ENCODE measurements at regions not wholly inside any gene's neighbourhood (a gene's known extent, or its start where the extent isn't known, plus 50 kb on each side); places are given as distances from the start of the nearest gene placed in this dataset.

GRCh38 chr5:164998590-164998989 is 1493.2 kb downstream of the MAT2B start:
- Histone ChIP-seq H3K27ac (no peak overlapping the region), H3K4me3 (no peak overlapping the region), H3K4me1 (no peaks in the 10 kb centered on the region), H3K36me3 (no peaks in the 10 kb centered on the region), H3K27me3 (no peaks in the 10 kb centered on the region), H3K9me3 (no peaks in the 10 kb centered on the region)
- intact Hi-C loops (cut with DNase I): no loop called here
- no peak for FAIRE-seq
- 15 to 22% methylated on average over 7 of the region's 7 CpGs for whole genome bisulfite sequencing, 2 donors
- no peak for DNase-seq
- peak in 3 of 4 donors; percentile 34 to 65 (median 57) for ATAC-seq
- no peak for TF ChIP-seq CTCF (IDR thresholded peaks at IDR 0.05)

GRCh38 chr5:165000479-165001190 is 1495.2 kb downstream of the MAT2B start:
- H3K4me1 ChIP-seq: no peaks in the 10 kb centered on the region
- H3K27me3 ChIP-seq: no peaks in the 10 kb centered on the region
- FAIRE-seq: no peak
- no peak overlapping the region for H3K4me3 ChIP-seq
- ATAC-seq: no peak
- intact Hi-C loops (cut with DNase I): no loop called here
- DNase-seq: no peak
- TF ChIP-seq CTCF (IDR thresholded peaks at IDR 0.05): no peak
- no peaks in the 10 kb centered on the region for H3K9me3 ChIP-seq
- H3K36me3 ChIP-seq: no peaks in the 10 kb centered on the region
- no peak overlapping the region for H3K27ac ChIP-seq
- 83 to 85% methylated on average over 5 of the region's 5 CpGs for WGBS, 2 donors

- DNase-seq (no peak), ATAC-seq (no peak), FAIRE-seq (no peak)
- TF ChIP-seq CTCF (IDR thresholded peaks at IDR 0.05): no peak
- Histone ChIP-seq H3K27me3 (no peaks in the 10 kb centered on the region), H3K4me3 (no peak overlapping the region), H3K27ac (no peak overlapping the region), H3K9me3 (no peaks in the 10 kb centered on the region), H3K4me1 (no peaks in the 10 kb centered on the region), H3K36me3 (no peaks in the 10 kb centered on the region)
- 35 to 50% methylated on average over 3 of the region's 3 CpGs for WGBS, 2 donors
- intact Hi-C loops (cut with DNase I): no loop called here
Measured at GRCh38 chr5:165003283-165003682, 1497.9 kb downstream of the MAT2B start.

- ATAC-seq: no peak
- 73 to 82% methylated on average over 2 of the region's 2 CpGs for WGBS, 2 donors
- Histone ChIP-seq H3K4me1 (no peaks in the 10 kb centered on the region), H3K27ac (no peak overlapping the region), H3K9me3 (no peaks in the 10 kb centered on the region), H3K27me3 (no peaks in the 10 kb centered on the region), H3K36me3 (no peaks in the 10 kb centered on the region), H3K4me3 (no peak overlapping the region)
- no peak for TF ChIP-seq CTCF (IDR thresholded peaks at IDR 0.05)
- no peak for FAIRE-seq
- intact Hi-C loops (cut with DNase I): no loop called here
- DNase-seq: no peak
Measured at GRCh38 chr5:165004175-165004574, 1498.8 kb downstream of the MAT2B start.

- no peak for TF ChIP-seq CTCF (IDR thresholded peaks at IDR 0.05)
- Histone ChIP-seq H3K36me3 (no peaks in the 10 kb centered on the region), H3K9me3 (no peaks in the 10 kb centered on the region), H3K4me1 (no peaks in the 10 kb centered on the region), H3K4me3 (no peak overlapping the region), H3K27ac (no peak overlapping the region), H3K27me3 (no peaks in the 10 kb centered on the region)
- FAIRE-seq: no peak
- WGBS, 2 donors: 56 to 81% methylated on average over 5 of the region's 5 CpGs
- intact Hi-C loops (cut with DNase I): no loop called here
- no peak for DNase-seq
- ATAC-seq: no peak
Measured at GRCh38 chr5:165014439-165014838, 1509.0 kb downstream of the MAT2B start.

Measured in pancreas (tissue), 10 donors.